ENCODE measurements at regions not wholly inside any gene's neighbourhood (a gene's known extent, or its start where the extent isn't known, plus 50 kb on each side); places are given as distances from the start of the nearest gene placed in this dataset.

DNA sequence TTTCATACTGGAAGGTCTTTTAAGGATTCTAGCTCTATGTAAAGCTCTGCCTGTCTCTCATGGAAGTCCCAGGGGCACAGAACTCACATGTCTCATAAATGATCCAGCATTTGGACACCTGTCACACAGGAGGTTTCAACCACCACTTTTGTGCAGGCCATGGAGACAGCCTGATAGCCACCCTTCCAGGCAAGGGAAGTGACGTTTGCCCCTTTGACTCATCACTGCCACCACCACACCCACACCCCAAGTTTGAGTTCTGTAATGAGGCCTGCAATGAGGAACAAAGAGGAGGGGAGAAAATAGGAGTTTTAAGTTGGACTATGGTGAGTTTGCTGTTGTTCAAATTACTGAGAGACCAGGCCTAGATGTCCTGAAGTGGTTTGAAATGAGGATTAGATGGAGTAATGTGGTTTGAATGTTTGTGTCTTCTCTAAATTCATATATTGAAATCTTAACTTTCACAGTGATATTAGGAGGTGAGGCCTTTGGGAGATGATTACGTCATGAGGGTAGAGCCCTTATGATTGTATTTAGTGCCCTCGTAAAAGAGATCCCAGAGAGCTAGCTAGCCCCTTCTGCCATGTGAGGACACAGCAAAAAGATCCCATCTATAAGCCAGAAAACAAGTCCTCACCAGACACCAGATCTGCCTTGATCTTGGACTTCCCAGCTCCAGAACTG lies 175.3 kb upstream of the EPHA4 start:
- POLR2A ChIA-PET (ENCODE audit: partially characterized antibody), result no interaction called here
- Histone ChIP-seq H3K79me1 (ENCODE audit: low read depth, low read length) (no peaks in the 10 kb centered on the region), H3K4me2 (ENCODE audit: insufficient read depth in 1 of 2, low read depth in 2 of 2, low read length in 2 of 2) (no peak overlapping the region), H3K23ac (ENCODE audit: insufficient read length) (no peak overlapping the region), H3K23me2 (ENCODE audit: low read depth, low read length) (no peaks in the 10 kb centered on the region), H3K4me1 (replicated peaks in 1 of 4; ENCODE audit: control insufficient read depth in 3 of 4, insufficient read depth in 4 of 4, low read length in 3 of 4) (no peaks in the 10 kb centered on the region), H4K91ac (replicated peaks; ENCODE audit: insufficient read length, low read length) (no peak overlapping the region), H3K4me3 (ENCODE audit: extremely low read depth in 1 of 4, insufficient read depth in 2 of 4, low read depth in 3 of 4, low read length in 4 of 4) (no peak overlapping the region), H4K5ac (ENCODE audit: insufficient read length, low read depth, low read length) (no peak overlapping the region), H4K20me1 (replicated peaks in 1 of 2; ENCODE audit: control insufficient read depth in 1 of 2, insufficient read depth in 2 of 2, low read length in 2 of 2) (no peaks in the 10 kb centered on the region), H2BK20ac (ENCODE audit: low read length) (no peak overlapping the region), H3K27me3 (replicated peaks in 1 of 4; ENCODE audit: control insufficient read depth in 3 of 4, extremely low read depth in 1 of 4, insufficient read depth in 3 of 4, low read length in 3 of 4) (no peaks in the 10 kb centered on the region), H3K18ac (ENCODE audit: extremely low read depth, low read length) (no peak overlapping the region), H2BK120ac (replicated peaks; ENCODE audit: low read depth, low read length) (no peak overlapping the region), H3K4ac (replicated peaks; ENCODE audit: insufficient read length, low read depth, low read length) (no peak overlapping the region), H2BK12ac (ENCODE audit: low read depth, low read length) (no peak overlapping the region), H2AK5ac (ENCODE audit: low read depth, low read length) (no peak overlapping the region), H3K9ac (replicated peaks in 1 of 4; ENCODE audit: extremely low read depth in 1 of 4, low read depth in 3 of 4, low read length in 3 of 4) (no peak overlapping the region), H2BK15ac (ENCODE audit: low read length) (no peak overlapping the region), H3K14ac (ENCODE audit: insufficient read length) (no peak overlapping the region), H2BK5ac (ENCODE audit: low read depth, low read length) (no peak overlapping the region), H3K56ac (replicated peaks; ENCODE audit: insufficient read length, low read depth, low read length) (no peak overlapping the region), H3K79me2 (ENCODE audit: control insufficient read depth in 1 of 2, insufficient read depth in 2 of 2, low read length in 2 of 2) (no peaks in the 10 kb centered on the region), H3K27ac (ENCODE audit: low read depth, low read length) (no peak overlapping the region), H4K8ac (ENCODE audit: extremely low read depth, insufficient read depth, low read length) (no peak overlapping the region), H2AFZ (ENCODE audit: low read length) (no peak overlapping the region), H3K9me3 (ENCODE audit: insufficient read depth in 2 of 2, low read depth in 1 of 2, low read length in 1 of 2) (no peaks in the 10 kb centered on the region; a peak in 1 of 4 replicates), H3K36me3 (ENCODE audit: control insufficient read depth in 2 of 4, insufficient read depth in 4 of 4, low read length in 3 of 4) (peaks cover 0 to 2% (median 0%) of the 10 kb centered on the region in 4 experiments; a peak in 1 of 8 replicates)
- 94% methylated on average over 3 of the region's 3 CpGs; no CpG with 5 or more reads in 1 of the 2 experiments for WGBS, 2 experiments (ENCODE audit: extremely low coverage in 1 of 2, insufficient coverage in 1 of 2, insufficient read length in 1 of 2, insufficient replicate concordance in 2 of 2, low coverage in 1 of 2, low lambda C conversion rate in 2 of 2, missing lambda C conversion rate in 1 of 2)
- no peak for DNase-seq (ENCODE audit: low read depth in 1 of 2, low spot score in 2 of 2)
- FAIRE-seq, result no peak
- no peak for TF ChIP-seq POU5F1 (IDR thresholded peaks at IDR 0.05; ENCODE audit: low read depth, low read length)
- no peak for TF ChIP-seq TEAD4 (IDR thresholded peaks at IDR 0.05; ENCODE audit: low read depth, low read length)
- TF ChIP-seq EZH2 (IDR thresholded peaks at IDR 0.05; ENCODE audit: low read depth, low read length, severe bottlenecking), result no peak
- TF ChIP-seq TBP (IDR thresholded peaks at IDR 0.05; ENCODE audit: low read depth, low read length), result no peak
- CTCF ChIA-PET (ENCODE audit: partially characterized antibody), result no interaction called here

Measured in H1 (cell line).